ENCODE measurements at regions not wholly inside any gene's neighbourhood (a gene's known extent, or its start where the extent isn't known, plus 50 kb on each side); places are given as distances from the start of the nearest gene placed in this dataset.

- Mint-ChIP-seq H3K27me3 (ENCODE audit: low read depth) (peaks cover 2% of the 10 kb centered on the region; the same call in 1 of the 2 replicates), H3K4me3 (no peak overlapping the region), H3K27ac (no peak overlapping the region), H3K4me1 (peaks cover 20% of the 10 kb centered on the region), H3K36me3 (no peaks in the 10 kb centered on the region), H3K9me3 (peaks cover 10% of the 10 kb centered on the region)
- no peak for ATAC-seq
- TF ChIP-seq FOXJ3 (CRISPR knock-in tag; IDR thresholded peaks at IDR 0.05; ENCODE audit: borderline replicate concordance) (no peak), ZNF232 (CRISPR knock-in tag; IDR thresholded peaks at IDR 0.05) (no peak), ZNF396 (CRISPR knock-in tag; IDR thresholded peaks at IDR 0.05; ENCODE audit: borderline replicate concordance) (no peak)
- TF ChIP-seq, protein P1, sequence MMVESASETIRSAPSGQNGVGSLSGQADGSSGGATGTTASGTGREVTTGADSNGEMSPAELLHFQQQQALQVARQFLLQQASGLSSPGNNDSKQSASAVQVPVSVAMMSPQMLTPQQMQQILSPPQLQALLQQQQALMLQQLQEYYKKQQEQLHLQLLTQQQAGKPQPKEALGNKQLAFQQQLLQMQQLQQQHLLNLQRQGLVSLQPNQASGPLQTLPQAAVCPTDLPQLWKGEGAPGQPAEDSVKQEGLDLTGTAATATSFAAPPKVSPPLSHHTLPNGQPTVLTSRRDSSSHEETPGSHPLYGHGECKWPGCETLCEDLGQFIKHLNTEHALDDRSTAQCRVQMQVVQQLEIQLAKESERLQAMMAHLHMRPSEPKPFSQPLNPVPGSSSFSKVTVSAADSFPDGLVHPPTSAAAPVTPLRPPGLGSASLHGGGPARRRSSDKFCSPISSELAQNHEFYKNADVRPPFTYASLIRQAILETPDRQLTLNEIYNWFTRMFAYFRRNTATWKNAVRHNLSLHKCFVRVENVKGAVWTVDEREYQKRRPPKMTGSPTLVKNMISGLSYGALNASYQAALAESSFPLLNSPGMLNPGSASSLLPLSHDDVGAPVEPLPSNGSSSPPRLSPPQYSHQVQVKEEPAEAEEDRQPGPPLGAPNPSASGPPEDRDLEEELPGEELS (CRISPR knock-in tag; IDR thresholded peaks at IDR 0.05): no peak
- ChIA-PET POLR2A (interaction anchor here (0.5 kb wide), 1 partner anchor 547 kb away, joined by 3 read pairs; no protein-coding TSS in a partner anchor), CTCF (no interaction called here)
- no peak for DNase-seq (ENCODE audit: low spot score)
Measured at GRCh38 chr10:14405076-14406065, 74.6 kb upstream of the FRMD4A start.

GRCh38 chr10:14403881-14404623 lies 73.3 kb upstream of the FRMD4A start:
- DNase-seq (ENCODE audit: low spot score) (no peak), ATAC-seq (no peak)
- Mint-ChIP-seq H3K4me1 (peaks cover 18% of the 10 kb centered on the region), H3K27ac (no peak overlapping the region), H3K27me3 (ENCODE audit: low read depth) (no peaks in the 10 kb centered on the region), H3K36me3 (peaks cover under 1% of the 10 kb centered on the region; the same call in 1 of the 2 replicates), H3K9me3 (peaks cover 21% of the 10 kb centered on the region), H3K4me3 (no peak overlapping the region)
- ChIA-PET CTCF (no interaction called here), POLR2A (no interaction called here)
- no peak for TF ChIP-seq PRRX2 (CRISPR knock-in tag; IDR thresholded peaks at IDR 0.05)
- TF ChIP-seq ARID4B (CRISPR knock-in tag; IDR thresholded peaks at IDR 0.05; ENCODE audit: borderline replicate concordance): no peak
- no peak for TF ChIP-seq ZNF671 (CRISPR knock-in tag; IDR thresholded peaks at IDR 0.05)
- TF ChIP-seq FOXP1 (CRISPR knock-in tag; IDR thresholded peaks at IDR 0.05; ENCODE audit: borderline replicate concordance): no peak
- TF ChIP-seq ATF1 (CRISPR knock-in tag; IDR thresholded peaks at IDR 0.05): no peak
- TF ChIP-seq CBFB (CRISPR knock-in tag; IDR thresholded peaks at IDR 0.05; ENCODE audit: low read depth): no peak
- no peak for TF ChIP-seq NR1H2 (CRISPR knock-in tag; IDR thresholded peaks at IDR 0.05)
- no peak for TF ChIP-seq NFYB (CRISPR knock-in tag; conservative IDR thresholded peaks at IDR 0.05; ENCODE audit: low read depth)
- TF ChIP-seq, protein P2, sequence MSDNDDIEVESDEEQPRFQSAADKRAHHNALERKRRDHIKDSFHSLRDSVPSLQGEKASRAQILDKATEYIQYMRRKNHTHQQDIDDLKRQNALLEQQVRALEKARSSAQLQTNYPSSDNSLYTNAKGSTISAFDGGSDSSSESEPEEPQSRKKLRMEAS (CRISPR knock-in tag; IDR thresholded peaks at IDR 0.05): no peak
- no peak for TF ChIP-seq CREM (CRISPR knock-in tag; IDR thresholded peaks at IDR 0.05)
- no peak for TF ChIP-seq TEAD1 (CRISPR knock-in tag; IDR thresholded peaks at IDR 0.05)
- no peak for TF ChIP-seq OVOL2 (CRISPR knock-in tag; IDR thresholded peaks at IDR 0.05; ENCODE audit: borderline replicate concordance)
- TF ChIP-seq, protein P3, sequence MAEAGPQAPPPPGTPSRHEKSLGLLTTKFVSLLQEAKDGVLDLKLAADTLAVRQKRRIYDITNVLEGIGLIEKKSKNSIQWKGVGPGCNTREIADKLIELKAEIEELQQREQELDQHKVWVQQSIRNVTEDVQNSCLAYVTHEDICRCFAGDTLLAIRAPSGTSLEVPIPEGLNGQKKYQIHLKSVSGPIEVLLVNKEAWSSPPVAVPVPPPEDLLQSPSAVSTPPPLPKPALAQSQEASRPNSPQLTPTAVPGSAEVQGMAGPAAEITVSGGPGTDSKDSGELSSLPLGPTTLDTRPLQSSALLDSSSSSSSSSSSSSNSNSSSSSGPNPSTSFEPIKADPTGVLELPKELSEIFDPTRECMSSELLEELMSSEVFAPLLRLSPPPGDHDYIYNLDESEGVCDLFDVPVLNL (CRISPR knock-in tag; IDR thresholded peaks at IDR 0.05; ENCODE audit: borderline replicate concordance, low read depth): no peak
- TF ChIP-seq, protein P4, sequence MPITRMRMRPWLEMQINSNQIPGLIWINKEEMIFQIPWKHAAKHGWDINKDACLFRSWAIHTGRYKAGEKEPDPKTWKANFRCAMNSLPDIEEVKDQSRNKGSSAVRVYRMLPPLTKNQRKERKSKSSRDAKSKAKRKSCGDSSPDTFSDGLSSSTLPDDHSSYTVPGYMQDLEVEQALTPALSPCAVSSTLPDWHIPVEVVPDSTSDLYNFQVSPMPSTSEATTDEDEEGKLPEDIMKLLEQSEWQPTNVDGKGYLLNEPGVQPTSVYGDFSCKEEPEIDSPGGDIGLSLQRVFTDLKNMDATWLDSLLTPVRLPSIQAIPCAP (CRISPR knock-in tag; IDR thresholded peaks at IDR 0.05): no peak
- TF ChIP-seq CTCF (IDR thresholded peaks at IDR 0.05): no peak
- TF ChIP-seq TCF7 (CRISPR knock-in tag; IDR thresholded peaks at IDR 0.05; ENCODE audit: low read depth): no peak
- TF ChIP-seq PREB (CRISPR knock-in tag; IDR thresholded peaks at IDR 0.05; ENCODE audit: borderline replicate concordance): no peak

Data from WTC11 (cell line).